GM13976 (cell line): ENCODE measurements at regions not wholly inside any gene's neighbourhood (a gene's known extent, or its start where the extent isn't known, plus 50 kb on each side); places are given as distances from the start of the nearest gene placed in this dataset.

Experiments
- DNase-seq: peaks from one replicate; pipeline ENCODE4 v3.0.0; 2012; ENCODE audit warnings: low spot score
- in situ Hi-C: fragments of 300-500 bp; cut with MboI; formaldehyde crosslinking; loops from one replicate; pipeline ENCODE4 v1.12.0; 2022; ENCODE audit warnings: low sequenced_read_pairs, mixed read lengths, inconsistent platforms; ENCODE audit not compliant: unreplicated experiment
- TF ChIP-seq, protein P1 (sequence below): IDR thresholded peaks from 2 replicates; pipeline ENCODE4 v1.5.1; 2012; ENCODE audit warnings: borderline replicate concordance, mild to moderate bottlenecking; ENCODE audit not compliant: insufficient read depth; ENCODE audit errors: extremely low read depth, missing control alignments, control extremely low read depth

DNA sequence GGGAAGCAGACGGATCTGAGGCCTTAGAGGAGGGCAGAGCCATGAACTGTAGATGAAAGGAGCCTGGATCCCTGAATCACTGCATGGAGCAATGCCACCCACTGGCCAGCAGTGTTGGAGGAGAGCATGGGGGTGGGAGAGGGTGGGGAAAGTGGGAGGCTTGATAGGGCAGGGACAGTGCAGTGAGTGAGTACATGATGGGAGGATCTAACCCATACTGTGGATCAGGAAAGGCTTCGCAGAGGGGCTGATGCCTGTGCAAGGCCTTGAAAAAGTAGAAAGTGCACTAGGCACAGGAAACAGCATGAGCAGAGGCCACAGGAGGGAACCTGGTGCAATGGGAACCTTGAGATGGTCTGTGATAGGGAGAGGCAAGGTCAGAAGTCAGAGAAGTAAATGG, 391.9 kb downstream of the PTPRU start:
- in situ Hi-C loops: no loop called here
- DNase-seq: no peak
- TF ChIP-seq, protein P1, sequence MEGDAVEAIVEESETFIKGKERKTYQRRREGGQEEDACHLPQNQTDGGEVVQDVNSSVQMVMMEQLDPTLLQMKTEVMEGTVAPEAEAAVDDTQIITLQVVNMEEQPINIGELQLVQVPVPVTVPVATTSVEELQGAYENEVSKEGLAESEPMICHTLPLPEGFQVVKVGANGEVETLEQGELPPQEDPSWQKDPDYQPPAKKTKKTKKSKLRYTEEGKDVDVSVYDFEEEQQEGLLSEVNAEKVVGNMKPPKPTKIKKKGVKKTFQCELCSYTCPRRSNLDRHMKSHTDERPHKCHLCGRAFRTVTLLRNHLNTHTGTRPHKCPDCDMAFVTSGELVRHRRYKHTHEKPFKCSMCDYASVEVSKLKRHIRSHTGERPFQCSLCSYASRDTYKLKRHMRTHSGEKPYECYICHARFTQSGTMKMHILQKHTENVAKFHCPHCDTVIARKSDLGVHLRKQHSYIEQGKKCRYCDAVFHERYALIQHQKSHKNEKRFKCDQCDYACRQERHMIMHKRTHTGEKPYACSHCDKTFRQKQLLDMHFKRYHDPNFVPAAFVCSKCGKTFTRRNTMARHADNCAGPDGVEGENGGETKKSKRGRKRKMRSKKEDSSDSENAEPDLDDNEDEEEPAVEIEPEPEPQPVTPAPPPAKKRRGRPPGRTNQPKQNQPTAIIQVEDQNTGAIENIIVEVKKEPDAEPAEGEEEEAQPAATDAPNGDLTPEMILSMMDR: no peak

DNA sequence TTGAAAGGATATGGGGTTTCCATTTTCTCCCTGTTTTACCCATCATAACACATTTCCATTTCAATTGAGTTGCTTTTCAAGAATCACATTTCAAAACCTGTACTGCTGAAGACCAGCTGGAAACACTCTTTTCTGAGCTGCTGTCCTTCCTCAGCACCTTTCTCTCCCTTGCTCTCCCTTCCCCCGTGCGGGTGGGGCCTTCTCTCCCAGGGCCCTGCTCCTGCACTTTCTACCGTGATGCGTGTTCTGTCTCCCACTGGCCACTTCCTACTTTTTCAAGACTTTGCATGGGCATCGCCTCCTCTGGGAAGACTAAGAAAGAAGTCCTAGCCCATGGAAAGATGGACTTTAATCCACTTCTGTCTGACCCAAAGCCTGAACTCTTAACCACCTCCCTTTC, 390.4 kb downstream of the PTPRU start:
- TF ChIP-seq, protein P1: no peak
- in situ Hi-C loops: no loop called here

DNA sequence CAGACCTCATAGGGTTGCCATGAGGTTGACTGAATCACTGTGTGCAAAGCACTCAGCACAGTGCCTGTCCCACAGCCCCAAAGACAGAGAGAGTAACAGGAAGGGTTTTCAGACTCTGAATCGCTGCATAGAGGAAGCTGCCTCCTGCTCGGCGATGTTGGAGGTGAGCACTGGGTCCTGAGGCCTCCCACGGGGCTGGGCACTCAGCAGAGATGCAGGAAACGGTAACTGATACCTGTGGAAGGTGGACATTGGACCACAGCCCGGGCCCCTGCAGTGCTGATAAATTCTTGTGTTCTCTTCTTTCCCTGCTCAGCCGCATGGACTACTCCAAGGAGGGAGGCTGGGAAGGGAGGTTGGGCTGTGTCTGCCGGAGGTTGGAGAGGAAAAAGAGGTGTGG, 389.7 kb downstream of the PTPRU start:
- TF ChIP-seq, protein P1: no peak
- in situ Hi-C loops: no loop called here

More for the DNA sequence above, 390.4 kb downstream of the PTPRU start:
- DNase-seq: no peak

DNA sequence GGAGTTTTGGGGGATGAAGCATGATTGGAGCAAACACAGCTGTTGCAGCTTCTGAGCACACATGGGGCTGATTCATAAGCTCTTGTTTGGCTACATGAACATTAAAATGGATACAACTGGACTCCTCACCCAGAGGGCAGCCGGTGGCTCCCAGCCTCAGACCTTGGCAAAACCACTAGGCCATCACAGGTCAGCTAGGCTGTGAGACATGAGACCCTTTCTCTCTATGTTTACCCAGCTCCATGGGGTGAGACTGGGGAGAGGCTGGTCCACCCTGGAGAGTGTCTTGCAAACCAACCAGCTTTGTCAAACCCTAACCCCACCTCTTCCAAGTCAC, 388.7 kb downstream of the PTPRU start:
- TF ChIP-seq, protein P1: no peak
- in situ Hi-C loops: no loop called here
- DNase-seq: no peak

More for the DNA sequence above, 389.7 kb downstream of the PTPRU start:
- DNase-seq: no peak

DNA sequence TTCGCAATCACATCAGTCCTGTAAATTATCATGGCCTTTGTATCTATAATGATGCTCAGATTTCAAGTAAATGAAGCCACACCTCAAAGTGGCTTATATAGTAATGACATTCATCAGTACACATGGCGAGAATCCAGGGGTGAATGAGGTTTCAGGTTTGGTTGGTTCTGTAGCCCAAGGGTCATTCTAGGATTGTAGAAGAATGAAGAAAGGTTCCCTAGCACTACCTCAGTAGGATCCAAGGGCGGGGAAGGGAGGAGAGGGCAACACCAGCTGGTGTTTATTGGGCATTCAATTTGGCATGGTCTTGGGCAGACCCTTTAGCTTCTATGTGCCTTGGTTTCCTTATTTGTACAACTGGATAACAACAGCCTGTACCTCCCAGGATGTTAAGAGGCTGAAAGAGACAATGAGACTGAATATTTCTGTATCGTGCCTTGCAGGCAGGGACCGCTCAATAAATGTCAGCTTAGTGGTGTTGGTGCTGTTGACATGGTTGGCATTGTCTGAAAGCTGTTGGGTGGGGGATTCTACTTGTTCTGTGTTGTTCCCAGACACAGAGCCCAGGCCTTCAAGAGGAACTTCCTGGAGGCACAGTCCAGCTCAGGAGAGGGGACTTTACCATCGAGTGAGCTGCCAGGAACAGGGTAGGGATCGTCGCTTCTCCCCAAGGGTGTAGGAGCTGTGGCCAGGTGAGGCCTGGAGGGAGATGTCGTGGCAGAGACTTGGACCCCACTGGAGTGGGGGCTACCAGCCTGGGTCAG, 388.2 kb downstream of the PTPRU start:
- no peak for DNase-seq
- in situ Hi-C loops: no loop called here
- TF ChIP-seq, protein P1: no peak

GRCh38 chr1:29623501-29623900, 387.2 kb downstream of the PTPRU start:
- DNase-seq: no peak
- in situ Hi-C loops: no loop called here
- TF ChIP-seq, protein P1: no peak

- TF ChIP-seq, protein P1: no peak
- no peak for DNase-seq
- in situ Hi-C loops: no loop called here
Measured at GRCh38 chr1:29621826-29622435, 385.6 kb downstream of the PTPRU start.
